HAP-1 (cell line): ENCODE measurements at regions not wholly inside any gene's neighbourhood (a gene's known extent, or its start where the extent isn't known, plus 50 kb on each side); places are given as distances from the start of the nearest gene placed in this dataset.

Source experiments
- DNase-seq, 2 experiments: peaks; one replicate each; pipeline ENCODE4 v3.0.0-alpha.2; 2016 to 2020; ENCODE audit warnings: low spot score in 2 of 2
- H3K27me3 ChIP-seq: fragments of 250-450 bp; sonication (Bioruptor Pico); 2 replicates; pipeline ENCODE4 v1.5.1; 2020; ENCODE audit warnings: low read depth, mild to moderate bottlenecking, moderate library complexity
- H3K36me3 ChIP-seq: fragments of 250-450 bp; sonication (Bioruptor Pico); replicated peaks from 2 replicates; pipeline ENCODE4 v1.5.1; 2020; ENCODE audit warnings: mild to moderate bottlenecking
- H3K4me1 ChIP-seq: fragments of 250-450 bp; sonication (Bioruptor Pico); 2 replicates; pipeline ENCODE4 v1.5.1; 2020; ENCODE audit warnings: mild to moderate bottlenecking
- H3K4me3 ChIP-seq: fragments of 250-450 bp; sonication (Bioruptor Pico); 2 replicates; pipeline ENCODE4 v1.5.1; 2020; ENCODE audit warnings: mild to moderate bottlenecking, moderate library complexity
- H3K9me3 ChIP-seq: fragments of 250-450 bp; sonication (Bioruptor Pico); 2 replicates; pipeline ENCODE4 v1.5.1; 2020; ENCODE audit warnings: mild to moderate bottlenecking, moderate library complexity
- in situ Hi-C: fragments of 300-500 bp; cut with MboI; formaldehyde crosslinking; loops from 3 replicates; pipeline ENCODE4 v1.14.3; 2020; ENCODE audit warnings: low sequenced_read_pairs, inconsistent platforms, mixed read lengths

GRCh38 chr16:9500872-9501271, 409.4 kb downstream of the HAPSTR1 start:
- Histone ChIP-seq H3K27me3 (no peaks in the 10 kb centered on the region), H3K36me3 (no peaks in the 10 kb centered on the region), H3K4me1 (no peaks in the 10 kb centered on the region), H3K9me3 (no peaks in the 10 kb centered on the region), H3K4me3 (no peak overlapping the region)
- DNase-seq = no peak
- in situ Hi-C loops = no loop called here

- H3K9me3 ChIP-seq = no peaks in the 10 kb centered on the region
- in situ Hi-C loops = no loop called here
- no peak overlapping the region for H3K4me3 ChIP-seq
- no peak for DNase-seq
- H3K27me3 ChIP-seq = no peaks in the 10 kb centered on the region
- H3K4me1 ChIP-seq = no peaks in the 10 kb centered on the region
- no peaks in the 10 kb centered on the region for H3K36me3 ChIP-seq
These were observed 412.0 kb downstream of the HAPSTR1 start for GRCh38 chr16:9503251-9503984.

- in situ Hi-C loops = no loop called here
- no peak for DNase-seq
- no peaks in the 10 kb centered on the region for H3K4me1 ChIP-seq
- H3K4me3 ChIP-seq = no peak overlapping the region
- no peaks in the 10 kb centered on the region for H3K9me3 ChIP-seq
- H3K36me3 ChIP-seq = no peaks in the 10 kb centered on the region
- no peaks in the 10 kb centered on the region for H3K27me3 ChIP-seq
These were observed 417.0 kb downstream of the HAPSTR1 start for GRCh38 chr16:9508328-9508936.

- Histone ChIP-seq H3K4me1 (no peaks in the 10 kb centered on the region), H3K4me3 (no peak overlapping the region), H3K36me3 (no peaks in the 10 kb centered on the region), H3K27me3 (no peaks in the 10 kb centered on the region), H3K9me3 (no peaks in the 10 kb centered on the region)
- in situ Hi-C loops = no loop called here
- DNase-seq = no peak
These were observed 418.2 kb downstream of the HAPSTR1 start for GRCh38 chr16:9509663-9510062.

- no peaks in the 10 kb centered on the region for H3K27me3 ChIP-seq
- in situ Hi-C loops = no loop called here
- no peaks in the 10 kb centered on the region for H3K4me1 ChIP-seq
- no peaks in the 10 kb centered on the region for H3K9me3 ChIP-seq
- no peak for DNase-seq
- no peak overlapping the region for H3K4me3 ChIP-seq
- H3K36me3 ChIP-seq = no peaks in the 10 kb centered on the region
These were observed 419.9 kb downstream of the HAPSTR1 start for GRCh38 chr16:9511389-9511788.

GRCh38 chr16:9516444-9516843, 425.0 kb downstream of the HAPSTR1 start:
- no peaks in the 10 kb centered on the region for H3K27me3 ChIP-seq
- no peaks in the 10 kb centered on the region for H3K9me3 ChIP-seq
- in situ Hi-C loops = no loop called here
- no peak overlapping the region for H3K4me3 ChIP-seq
- no peak for DNase-seq
- no peaks in the 10 kb centered on the region for H3K36me3 ChIP-seq
- no peaks in the 10 kb centered on the region for H3K4me1 ChIP-seq

- H3K36me3 ChIP-seq = no peaks in the 10 kb centered on the region
- H3K9me3 ChIP-seq = no peaks in the 10 kb centered on the region
- DNase-seq = no peak
- H3K4me3 ChIP-seq = no peak overlapping the region
- no peaks in the 10 kb centered on the region for H3K27me3 ChIP-seq
- no peaks in the 10 kb centered on the region for H3K4me1 ChIP-seq
- in situ Hi-C loops = no loop called here
These were observed 426.6 kb downstream of the HAPSTR1 start for GRCh38 chr16:9518051-9518450.

- H3K27me3 ChIP-seq = no peaks in the 10 kb centered on the region
- H3K4me3 ChIP-seq = no peak overlapping the region
- in situ Hi-C loops = no loop called here
- H3K9me3 ChIP-seq = no peaks in the 10 kb centered on the region
- DNase-seq = no peak
- no peaks in the 10 kb centered on the region for H3K4me1 ChIP-seq
- H3K36me3 ChIP-seq = no peaks in the 10 kb centered on the region
These were observed 427.1 kb downstream of the HAPSTR1 start for GRCh38 chr16:9518581-9518980.

GRCh38 chr16:9521749-9522370, 430.4 kb downstream of the HAPSTR1 start:
- no peak for DNase-seq
- H3K4me1 ChIP-seq = no peaks in the 10 kb centered on the region
- in situ Hi-C loops = no loop called here
- H3K27me3 ChIP-seq = no peaks in the 10 kb centered on the region
- no peak overlapping the region for H3K4me3 ChIP-seq
- no peaks in the 10 kb centered on the region for H3K9me3 ChIP-seq
- no peaks in the 10 kb centered on the region for H3K36me3 ChIP-seq

- H3K9me3 ChIP-seq = no peaks in the 10 kb centered on the region
- no peaks in the 10 kb centered on the region for H3K4me1 ChIP-seq
- no peak overlapping the region for H3K4me3 ChIP-seq
- no peaks in the 10 kb centered on the region for H3K27me3 ChIP-seq
- no peaks in the 10 kb centered on the region for H3K36me3 ChIP-seq
- in situ Hi-C loops = no loop called here
- DNase-seq = no peak
These were observed 431.2 kb downstream of the HAPSTR1 start for GRCh38 chr16:9522614-9523013.

GRCh38 chr16:9523994-9524393, 432.6 kb downstream of the HAPSTR1 start:
- Histone ChIP-seq H3K9me3 (no peaks in the 10 kb centered on the region), H3K4me3 (no peak overlapping the region), H3K27me3 (no peaks in the 10 kb centered on the region), H3K36me3 (no peaks in the 10 kb centered on the region), H3K4me1 (no peaks in the 10 kb centered on the region)
- DNase-seq = no peak
- in situ Hi-C loops = no loop called here

GRCh38 chr16:9525037-9525436, 433.6 kb downstream of the HAPSTR1 start:
- Histone ChIP-seq H3K4me1 (no peaks in the 10 kb centered on the region), H3K4me3 (no peak overlapping the region), H3K9me3 (no peaks in the 10 kb centered on the region), H3K36me3 (no peaks in the 10 kb centered on the region), H3K27me3 (no peaks in the 10 kb centered on the region)
- no peak for DNase-seq
- in situ Hi-C loops = no loop called here

GRCh38 chr16:9526791-9527190, 435.3 kb downstream of the HAPSTR1 start:
- H3K9me3 ChIP-seq = no peaks in the 10 kb centered on the region
- H3K4me3 ChIP-seq = no peak overlapping the region
- in situ Hi-C loops = no loop called here
- no peaks in the 10 kb centered on the region for H3K27me3 ChIP-seq
- no peaks in the 10 kb centered on the region for H3K4me1 ChIP-seq
- no peaks in the 10 kb centered on the region for H3K36me3 ChIP-seq
- no peak for DNase-seq

- Histone ChIP-seq H3K27me3 (no peaks in the 10 kb centered on the region), H3K4me3 (no peak overlapping the region), H3K9me3 (no peaks in the 10 kb centered on the region), H3K36me3 (no peaks in the 10 kb centered on the region), H3K4me1 (no peaks in the 10 kb centered on the region)
- DNase-seq = no peak
- in situ Hi-C loops = no loop called here
These were observed 436.5 kb downstream of the HAPSTR1 start for GRCh38 chr16:9527976-9528375.
